Prostate gland (tissue), 2 donors: ENCODE measurements at regions not wholly inside any gene's neighbourhood (a gene's known extent, or its start where the extent isn't known, plus 50 kb on each side); places are given as distances from the start of the nearest gene placed in this dataset.

Source experiments
- POLR2A ChIP-seq: fragments of 450-650 bp; IDR thresholded peaks from one replicate; pipeline ENCODE4 v1.6.1; 2016; ENCODE audit warnings: antibody characterized with exemption, mild to moderate bottlenecking
- POLR2AphosphoS5 ChIP-seq: sonication (generic); formaldehyde crosslinking; IDR thresholded peaks from one replicate; pipeline ENCODE4 v1.6.1; 2017; ENCODE audit warnings: antibody characterized with exemption
- TF ChIP-seq, protein P1 (sequence below), 4 experiments: fragments of 200-600 bp in 2 of 4; fragments of 450-650 bp in 2 of 4; sonication (generic) in 2 of 4; IDR thresholded peaks; 1 replicate in 3 of 4; 2 replicates in 1 of 4; pipeline ENCODE4 v1.5.1; 2016 to 2019; ENCODE audit warnings: antibody characterized with exemption in 4 of 4, mild to moderate bottlenecking in 2 of 4, moderate library complexity in 2 of 4

DNA sequence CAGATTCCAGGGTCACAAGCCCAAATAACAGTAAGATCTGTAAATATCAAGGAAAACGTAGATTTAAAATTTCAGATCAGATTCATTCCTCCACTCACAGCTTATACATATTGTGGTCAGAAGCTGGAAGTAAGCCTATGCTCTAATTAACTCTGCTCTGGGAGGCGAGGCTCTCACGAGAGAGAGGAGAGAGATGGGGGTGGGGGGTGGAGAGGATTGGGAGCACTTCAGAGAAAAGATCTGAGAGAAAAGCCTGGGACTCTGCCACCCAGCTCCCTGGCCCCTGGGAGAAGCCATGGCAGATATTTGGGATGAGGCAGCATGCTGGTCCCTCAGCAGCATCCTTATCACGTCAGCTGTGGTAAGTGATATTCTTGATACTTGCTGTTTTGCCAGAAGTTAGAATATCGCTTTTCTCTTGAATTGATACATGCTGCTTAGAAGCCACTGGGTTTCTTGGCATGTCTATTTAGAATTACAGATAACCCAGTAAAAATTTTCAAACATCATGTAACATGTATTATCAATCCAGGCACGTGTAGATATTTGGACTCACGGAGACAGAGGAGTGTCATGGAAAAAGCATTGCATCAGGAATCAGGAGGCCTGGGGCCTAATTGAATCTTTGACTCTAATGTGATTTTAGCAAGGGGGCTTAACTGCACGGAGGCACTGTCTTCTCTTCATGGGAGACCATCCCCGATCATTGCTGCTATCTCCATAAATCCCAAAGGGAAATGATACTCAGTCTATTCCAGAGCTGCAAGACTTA lies 265.4 kb downstream of the HRH4 start:
- TF ChIP-seq, protein P1, sequence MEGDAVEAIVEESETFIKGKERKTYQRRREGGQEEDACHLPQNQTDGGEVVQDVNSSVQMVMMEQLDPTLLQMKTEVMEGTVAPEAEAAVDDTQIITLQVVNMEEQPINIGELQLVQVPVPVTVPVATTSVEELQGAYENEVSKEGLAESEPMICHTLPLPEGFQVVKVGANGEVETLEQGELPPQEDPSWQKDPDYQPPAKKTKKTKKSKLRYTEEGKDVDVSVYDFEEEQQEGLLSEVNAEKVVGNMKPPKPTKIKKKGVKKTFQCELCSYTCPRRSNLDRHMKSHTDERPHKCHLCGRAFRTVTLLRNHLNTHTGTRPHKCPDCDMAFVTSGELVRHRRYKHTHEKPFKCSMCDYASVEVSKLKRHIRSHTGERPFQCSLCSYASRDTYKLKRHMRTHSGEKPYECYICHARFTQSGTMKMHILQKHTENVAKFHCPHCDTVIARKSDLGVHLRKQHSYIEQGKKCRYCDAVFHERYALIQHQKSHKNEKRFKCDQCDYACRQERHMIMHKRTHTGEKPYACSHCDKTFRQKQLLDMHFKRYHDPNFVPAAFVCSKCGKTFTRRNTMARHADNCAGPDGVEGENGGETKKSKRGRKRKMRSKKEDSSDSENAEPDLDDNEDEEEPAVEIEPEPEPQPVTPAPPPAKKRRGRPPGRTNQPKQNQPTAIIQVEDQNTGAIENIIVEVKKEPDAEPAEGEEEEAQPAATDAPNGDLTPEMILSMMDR (IDR thresholded peaks at IDR 0.05), result no peak
- no peak for TF ChIP-seq POLR2A
- no peak for TF ChIP-seq POLR2AphosphoS5
